Lower lobe of right lung (tissue), 2 donors: ENCODE measurements at regions not wholly inside any gene's neighbourhood (a gene's known extent, or its start where the extent isn't known, plus 50 kb on each side); places are given as distances from the start of the nearest gene placed in this dataset.

Source experiments
- ATAC-seq, 2 donors: fragments of 200-7000 bp; cut with Tn5 transposase; one replicate each; pipeline ENCODE4 v1.9.1; 2020 to 2022; ENCODE audit warnings: mild to moderate bottlenecking in 2 of 2, moderate library complexity in 2 of 2
- DNase-seq: peaks from one replicate; pipeline ENCODE4 v3.0.0-alpha.2; 2020
- H3K27ac ChIP-seq: fragments of 200-600 bp; one replicate; pipeline ENCODE4 v1.8.0; 2022
- H3K27me3 ChIP-seq: fragments of 200-600 bp; one replicate; pipeline ENCODE4 v1.8.0; 2022; ENCODE audit warnings: low read depth
- H3K36me3 ChIP-seq: fragments of 200-600 bp; one replicate; pipeline ENCODE4 v1.8.0; 2022; ENCODE audit warnings: mild to moderate bottlenecking
- H3K4me1 ChIP-seq: fragments of 200-600 bp; one replicate; pipeline ENCODE4 v1.8.0; 2022
- H3K4me3 ChIP-seq: fragments of 200-600 bp; one replicate; pipeline ENCODE4 v1.8.0; 2022; ENCODE audit warnings: mild to moderate bottlenecking
- H3K9me3 ChIP-seq: fragments of 200-600 bp; one replicate; pipeline ENCODE4 v1.8.0; 2022
- intact Hi-C: fragments of 100-400 bp; cut with DNase I; formaldehyde crosslinking; loops from one replicate; pipeline ENCODE4 v1.11.0; 2022
- TF ChIP-seq, protein P1 (sequence below): fragments of 200-600 bp; IDR thresholded peaks from one replicate; pipeline ENCODE4 v1.8.0; 2022; ENCODE audit warnings: antibody characterized with exemption, mild to moderate bottlenecking
- donor health status: DM: no; HTN: yes; CAD: no; lungs with severe emphysema.

DNA sequence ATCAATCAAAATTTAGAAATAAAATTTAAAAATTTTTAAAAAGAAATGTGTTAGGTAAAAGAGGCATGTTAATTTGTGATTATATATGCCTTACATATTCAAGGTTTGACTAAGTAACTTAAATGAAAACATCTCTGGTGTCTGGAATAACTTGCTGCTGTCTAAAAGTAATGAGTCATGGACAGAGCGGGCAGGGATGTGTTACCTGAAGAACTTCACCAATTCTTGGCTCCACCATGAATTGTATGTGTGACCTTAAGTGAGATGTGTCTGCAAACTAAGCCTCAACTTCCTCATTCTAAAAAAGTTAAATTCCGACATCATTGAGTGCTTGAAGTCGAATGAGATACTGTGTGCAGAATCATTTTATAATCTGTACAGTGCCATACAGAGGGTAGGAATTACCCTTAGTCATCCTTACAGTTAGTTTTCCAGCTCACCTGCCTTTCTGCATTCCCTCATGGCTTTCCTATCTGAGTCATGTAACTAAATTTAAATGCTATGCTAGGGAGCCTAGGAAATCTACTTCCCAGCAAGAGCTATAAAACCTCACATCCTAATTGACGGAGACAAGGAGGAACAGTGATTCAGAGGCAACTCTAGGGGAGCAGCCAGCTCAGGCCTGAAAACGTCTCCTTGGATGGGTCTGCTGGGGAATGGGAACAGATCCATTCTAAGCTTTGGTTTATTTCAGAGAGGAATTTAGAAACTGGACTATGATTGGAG is 100.7 kb upstream of the TSPAN2 start:
- intact Hi-C loops: no loop called here
- H3K27me3 ChIP-seq: no peaks in the 10 kb centered on the region
- H3K36me3 ChIP-seq: no peaks in the 10 kb centered on the region
- TF ChIP-seq, protein P1, sequence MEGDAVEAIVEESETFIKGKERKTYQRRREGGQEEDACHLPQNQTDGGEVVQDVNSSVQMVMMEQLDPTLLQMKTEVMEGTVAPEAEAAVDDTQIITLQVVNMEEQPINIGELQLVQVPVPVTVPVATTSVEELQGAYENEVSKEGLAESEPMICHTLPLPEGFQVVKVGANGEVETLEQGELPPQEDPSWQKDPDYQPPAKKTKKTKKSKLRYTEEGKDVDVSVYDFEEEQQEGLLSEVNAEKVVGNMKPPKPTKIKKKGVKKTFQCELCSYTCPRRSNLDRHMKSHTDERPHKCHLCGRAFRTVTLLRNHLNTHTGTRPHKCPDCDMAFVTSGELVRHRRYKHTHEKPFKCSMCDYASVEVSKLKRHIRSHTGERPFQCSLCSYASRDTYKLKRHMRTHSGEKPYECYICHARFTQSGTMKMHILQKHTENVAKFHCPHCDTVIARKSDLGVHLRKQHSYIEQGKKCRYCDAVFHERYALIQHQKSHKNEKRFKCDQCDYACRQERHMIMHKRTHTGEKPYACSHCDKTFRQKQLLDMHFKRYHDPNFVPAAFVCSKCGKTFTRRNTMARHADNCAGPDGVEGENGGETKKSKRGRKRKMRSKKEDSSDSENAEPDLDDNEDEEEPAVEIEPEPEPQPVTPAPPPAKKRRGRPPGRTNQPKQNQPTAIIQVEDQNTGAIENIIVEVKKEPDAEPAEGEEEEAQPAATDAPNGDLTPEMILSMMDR: no peak
- H3K4me3 ChIP-seq: no peak overlapping the region
- no peaks in the 10 kb centered on the region for H3K9me3 ChIP-seq
- DNase-seq: no peak
- H3K27ac ChIP-seq: no peak overlapping the region
- no peaks in the 10 kb centered on the region for H3K4me1 ChIP-seq
- ATAC-seq: no peak

DNA sequence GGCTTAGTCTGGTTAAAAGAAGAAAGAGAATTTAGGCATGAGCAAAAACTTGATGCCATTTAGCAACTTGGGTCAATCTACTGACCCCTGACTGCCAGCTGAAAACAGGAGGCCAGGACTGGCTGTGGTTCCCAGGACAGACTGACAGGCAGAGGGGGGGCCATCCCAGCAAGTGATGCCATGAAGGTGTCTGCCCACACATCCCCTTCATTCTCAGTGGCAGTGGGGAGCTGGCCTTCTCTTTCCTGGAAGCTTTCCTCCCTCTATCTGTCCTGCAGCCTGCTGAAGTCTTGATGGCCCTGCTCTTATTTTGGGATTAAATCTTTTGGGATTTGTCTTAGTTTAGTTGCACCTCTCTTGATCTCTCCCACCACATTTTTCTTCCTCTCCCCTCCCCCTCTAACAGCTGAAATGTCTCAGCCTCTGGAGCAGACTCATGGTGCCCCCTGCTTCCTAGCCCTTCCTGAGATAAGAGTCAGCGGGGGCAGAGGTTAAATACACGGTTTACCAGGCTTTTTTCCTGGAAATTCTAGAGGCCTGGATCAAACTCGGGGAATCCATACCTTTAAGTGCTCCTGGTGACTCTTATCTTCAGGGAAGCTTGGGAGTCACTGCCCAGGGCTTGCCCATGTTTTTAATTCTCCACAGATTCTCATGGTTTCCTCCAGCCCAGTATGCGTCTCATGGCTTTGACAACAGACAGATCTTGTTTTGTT is 99.5 kb upstream of the TSPAN2 start:
- H3K27me3 ChIP-seq: no peaks in the 10 kb centered on the region
- TF ChIP-seq, protein P1: no peak
- no peaks in the 10 kb centered on the region for H3K9me3 ChIP-seq
- ATAC-seq (no peak), DNase-seq (no peak)
- no peaks in the 10 kb centered on the region for H3K4me1 ChIP-seq
- no peaks in the 10 kb centered on the region for H3K36me3 ChIP-seq
- intact Hi-C loops: no loop called here
- no peak overlapping the region for H3K4me3 ChIP-seq
- no peak overlapping the region for H3K27ac ChIP-seq

DNA sequence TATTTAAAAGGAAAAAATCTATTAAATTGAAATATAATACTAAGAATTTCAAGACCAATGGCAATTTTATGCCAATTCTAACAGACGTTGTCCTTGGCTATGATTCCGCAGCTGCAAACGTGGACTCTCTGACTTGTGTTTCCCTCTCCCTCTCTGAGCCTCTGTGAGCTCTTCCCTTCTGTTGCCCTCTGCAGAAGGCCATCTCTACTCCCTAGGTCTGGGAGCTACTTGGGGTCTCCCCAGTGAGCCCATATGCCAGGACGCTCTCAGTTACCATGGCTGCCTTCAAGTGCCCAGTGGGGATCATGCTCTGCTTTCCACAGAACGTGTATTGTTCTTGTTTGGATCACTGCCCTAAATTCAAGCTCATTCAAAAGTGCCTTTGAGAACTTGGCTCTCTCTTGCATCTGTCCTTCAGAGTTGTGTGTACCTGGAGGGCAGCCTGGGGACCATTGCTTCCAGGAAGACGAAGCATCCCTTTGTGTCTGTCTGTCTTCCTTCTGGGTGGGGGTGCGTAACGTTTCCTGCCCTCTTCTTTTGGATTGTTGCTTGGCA is 97.5 kb upstream of the TSPAN2 start:
- ATAC-seq: no peak
- H3K9me3 ChIP-seq: no peaks in the 10 kb centered on the region
- H3K36me3 ChIP-seq: no peaks in the 10 kb centered on the region
- TF ChIP-seq, protein P1: no peak
- DNase-seq: no peak
- no peaks in the 10 kb centered on the region for H3K4me1 ChIP-seq
- no peak overlapping the region for H3K4me3 ChIP-seq
- H3K27me3 ChIP-seq: no peaks in the 10 kb centered on the region
- intact Hi-C loops: no loop called here
- H3K27ac ChIP-seq: no peak overlapping the region

DNA sequence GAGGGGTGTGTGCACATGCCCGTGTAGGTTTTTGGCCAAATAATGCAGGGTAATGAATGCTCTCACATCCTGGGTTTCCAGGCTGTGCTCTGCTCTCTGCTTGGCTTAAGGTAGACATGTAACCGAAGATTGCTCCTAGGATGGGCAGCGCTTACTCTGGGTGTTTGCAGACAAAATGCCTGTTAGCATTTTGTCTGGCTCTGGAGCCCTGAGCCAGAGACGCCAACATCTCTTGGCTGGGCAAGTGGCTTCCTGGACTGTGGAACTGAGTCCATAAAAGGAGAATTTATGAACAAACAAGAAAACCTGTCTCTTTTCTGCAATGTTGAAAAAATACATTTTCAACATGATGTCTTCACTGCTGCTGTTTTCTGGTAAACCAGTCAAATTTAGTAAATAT is 96.0 kb upstream of the TSPAN2 start:
- intact Hi-C loops: no loop called here
- ATAC-seq: no peak
- no peak overlapping the region for H3K27ac ChIP-seq

DNA sequence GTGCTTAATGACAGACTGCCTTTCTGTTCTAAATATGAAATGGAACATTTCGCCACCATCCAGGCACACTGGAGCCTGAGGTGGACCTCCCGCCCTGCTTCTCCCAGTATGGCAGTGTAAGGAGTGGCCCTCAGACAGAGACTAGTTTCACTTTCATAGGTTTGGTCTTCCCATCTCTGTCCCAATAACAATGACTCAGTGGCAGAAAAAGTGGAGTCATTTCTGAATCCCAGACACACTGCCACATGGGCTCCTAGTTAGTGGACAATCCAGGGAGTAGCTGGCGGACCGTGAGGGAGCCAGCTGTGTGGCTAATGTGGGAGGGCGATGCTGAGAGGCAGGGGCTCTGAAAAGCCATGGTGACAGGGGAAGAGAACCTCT is 95.6 kb upstream of the TSPAN2 start:
- peak in 1 of 2 donors; percentile 44 for ATAC-seq
- Histone ChIP-seq H3K4me1 (no peaks in the 10 kb centered on the region), H3K4me3 (no peak overlapping the region), H3K36me3 (no peaks in the 10 kb centered on the region), H3K27ac (no peak overlapping the region), H3K27me3 (no peaks in the 10 kb centered on the region), H3K9me3 (no peaks in the 10 kb centered on the region)
- TF ChIP-seq, protein P1: no peak
- intact Hi-C loops: no loop called here
- DNase-seq: no peak

More for the DNA sequence above, 96.0 kb upstream of the TSPAN2 start:
- H3K4me3 ChIP-seq: no peak overlapping the region
- H3K9me3 ChIP-seq: no peaks in the 10 kb centered on the region
- TF ChIP-seq, protein P1: no peak
- H3K27me3 ChIP-seq: no peaks in the 10 kb centered on the region
- H3K4me1 ChIP-seq: no peaks in the 10 kb centered on the region
- DNase-seq: no peak
- H3K36me3 ChIP-seq: no peaks in the 10 kb centered on the region
